UCSD-AML1 (cell line): ENCODE measurements at regions not wholly inside any gene's neighbourhood (a gene's known extent, or its start where the extent isn't known, plus 50 kb on each side); places are given as distances from the start of the nearest gene placed in this dataset.
"Not testable (repeated sequence)": the region's sequence is repeated elsewhere in the genome, so short reads cannot be mapped to it uniquely, and the experiment has no call there.

Experiments
- DNase-seq: peaks from one replicate; lab custom pipeline; 2025; ENCODE audit not compliant: unreplicated experiment; lab: John Stamatoyannopoulos, UW

DNA sequence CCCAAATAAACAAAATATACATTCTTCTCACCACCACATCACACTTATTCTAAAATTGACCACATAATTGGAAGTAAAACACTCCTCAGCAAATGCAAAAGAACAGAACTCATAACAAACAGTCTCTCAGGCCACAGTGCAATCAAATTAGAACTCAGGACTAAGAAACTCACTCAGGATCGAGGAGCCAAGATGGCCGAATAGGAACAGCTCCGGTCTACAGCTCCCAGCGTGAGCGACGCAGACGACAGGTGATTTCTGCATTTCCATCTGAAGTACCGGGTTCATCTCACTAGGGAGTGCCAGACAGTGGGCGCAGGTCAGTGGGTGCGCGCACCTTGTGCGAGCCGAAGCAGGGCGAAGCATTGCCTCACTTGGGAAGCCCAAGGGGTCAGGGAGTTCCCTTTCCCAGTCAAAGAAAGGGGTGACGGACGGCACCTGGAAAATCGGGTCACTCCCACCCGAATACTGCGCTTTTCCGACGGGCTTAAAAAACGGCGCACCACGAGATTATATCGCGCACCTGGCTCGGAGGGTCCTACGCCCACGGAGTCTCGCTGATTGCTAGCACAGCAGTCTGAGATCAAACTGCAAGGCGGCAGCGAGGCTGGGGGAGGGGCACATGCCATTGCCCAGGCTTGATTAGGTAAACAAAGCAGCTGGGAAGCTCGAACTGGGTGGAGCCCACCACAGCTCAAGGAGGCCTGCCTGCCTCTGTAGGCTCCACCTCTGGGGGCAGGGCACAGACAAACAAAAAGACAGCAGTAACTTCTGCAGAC is 183.2 kb downstream of the ETV1 start:
- DNase-seq, result not testable (repeated sequence)

DNA sequence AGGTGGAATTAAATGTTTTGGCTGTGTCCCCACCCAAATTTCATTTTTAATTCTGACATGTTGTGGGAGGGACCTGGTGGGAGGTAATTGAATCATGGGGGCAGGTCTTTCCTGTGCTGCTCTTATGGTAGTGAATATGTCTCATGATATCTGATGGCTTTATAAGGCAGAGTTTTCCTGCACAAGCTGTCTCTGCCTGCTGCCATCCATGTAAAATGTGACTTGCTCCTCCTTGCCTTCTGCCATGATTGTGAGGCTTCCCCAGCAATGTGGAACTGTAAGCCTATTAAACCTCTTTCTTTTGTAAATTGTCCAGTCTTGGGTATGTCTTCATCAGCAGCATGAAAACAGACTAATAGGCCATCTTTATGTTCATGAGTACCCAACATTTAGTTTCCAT is 172.2 kb downstream of the ETV1 start:
- DNase-seq, result not testable (repeated sequence)

DNA sequence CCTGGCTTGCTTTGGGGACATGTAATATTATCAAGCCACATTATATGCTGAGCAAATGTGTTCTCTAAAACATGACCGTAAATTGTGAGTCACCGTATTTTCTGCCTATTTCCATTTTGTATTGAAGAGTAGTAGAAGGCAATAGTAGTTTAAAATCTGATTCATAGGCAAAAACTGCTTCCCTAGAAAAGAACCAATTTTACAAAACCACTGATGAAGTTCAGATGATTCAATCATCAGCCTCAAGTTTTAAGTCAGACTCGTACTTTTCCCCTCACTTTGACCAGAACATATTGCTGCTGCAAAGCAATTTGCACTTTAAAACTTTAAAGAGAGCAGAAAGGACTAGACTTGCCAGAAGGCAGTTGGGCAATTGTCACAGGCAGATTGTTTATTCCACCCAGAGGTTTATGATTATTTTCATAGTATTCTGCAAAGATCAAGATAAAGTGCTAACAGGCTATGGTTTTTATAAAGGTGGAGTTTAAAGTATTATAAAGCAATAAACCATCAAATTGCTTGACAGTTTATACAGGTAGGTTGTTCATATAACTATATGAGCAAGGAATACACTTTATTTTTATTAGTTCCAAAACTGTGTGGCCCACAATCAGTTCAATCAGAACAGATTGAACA is 168.2 kb downstream of the ETV1 start:
- no peak for DNase-seq

DNA sequence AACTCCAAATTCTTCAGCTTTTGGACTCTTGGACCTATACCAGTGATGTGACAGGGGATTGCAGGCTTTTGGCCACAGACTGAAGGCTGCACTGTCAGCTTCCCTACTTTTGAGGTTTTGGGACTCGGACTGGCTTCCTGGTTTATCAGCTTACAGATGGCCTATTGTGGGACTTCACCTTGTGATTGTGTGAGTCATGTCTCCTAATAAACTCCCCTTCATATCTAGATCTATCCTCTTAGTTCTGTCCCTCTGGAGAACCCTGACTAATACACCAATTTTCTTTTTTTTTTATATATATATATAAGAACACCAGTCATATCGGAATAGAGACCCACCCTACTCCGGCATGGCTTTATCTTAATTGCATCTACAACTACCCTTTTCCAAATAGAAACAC is 166.8 kb downstream of the ETV1 start:
- no peak for DNase-seq

DNA sequence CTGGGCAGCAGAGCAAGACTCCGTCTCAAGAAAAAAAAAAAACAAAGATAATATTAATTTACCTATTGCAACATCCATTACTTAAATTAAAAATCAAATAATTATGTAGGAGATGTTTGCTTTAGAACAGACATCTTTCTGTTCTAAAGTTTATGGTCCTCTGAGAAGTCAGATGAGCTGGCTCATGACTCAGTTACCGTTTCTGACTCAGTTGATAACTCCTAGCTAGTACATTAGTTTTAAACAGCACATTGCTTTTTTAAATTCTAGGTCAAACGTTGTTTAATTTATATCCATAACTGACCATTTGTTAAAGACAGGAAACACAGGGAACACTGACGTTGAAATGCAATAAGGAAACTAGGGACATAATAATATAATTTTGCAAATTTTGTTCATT is 162.7 kb downstream of the ETV1 start:
- no peak for DNase-seq

DNA sequence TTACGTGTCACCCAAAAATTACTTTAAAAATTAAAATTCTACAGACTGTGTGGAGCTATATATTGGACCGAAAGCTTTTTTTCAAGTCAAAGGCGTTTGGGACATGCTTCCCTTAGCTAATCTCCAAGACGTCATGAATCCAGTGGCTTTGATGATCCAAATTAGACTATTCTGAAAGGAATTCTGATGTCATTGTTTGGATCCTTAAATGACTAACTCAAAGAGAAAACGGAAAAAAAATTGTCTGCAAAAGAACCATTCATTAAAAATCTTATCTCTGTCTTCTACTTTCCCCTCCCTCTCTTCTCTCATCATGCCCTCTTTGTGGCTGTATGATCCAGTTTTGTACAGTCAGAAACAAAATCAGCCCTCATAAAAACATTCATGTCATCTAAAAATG is 161.8 kb downstream of the ETV1 start:
- DNase-seq, result no peak

DNA sequence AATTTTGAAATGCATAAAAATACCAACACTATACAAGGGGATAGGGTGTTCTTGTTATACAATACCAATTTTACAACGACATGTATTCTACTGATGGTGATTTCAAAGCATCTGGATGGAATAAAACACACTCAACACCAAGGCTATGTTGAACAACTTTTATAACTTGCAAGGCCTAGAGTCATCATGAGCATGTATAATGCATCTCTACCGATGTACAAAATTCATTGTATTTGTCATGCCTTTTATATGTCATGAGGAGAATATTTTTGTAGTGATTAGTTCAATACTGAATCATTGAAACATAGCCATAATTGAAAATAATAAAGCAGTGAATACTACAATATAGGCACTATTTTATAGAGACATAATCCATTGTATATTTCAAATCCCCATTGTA is 160.2 kb downstream of the ETV1 start:
- no peak for DNase-seq

DNA sequence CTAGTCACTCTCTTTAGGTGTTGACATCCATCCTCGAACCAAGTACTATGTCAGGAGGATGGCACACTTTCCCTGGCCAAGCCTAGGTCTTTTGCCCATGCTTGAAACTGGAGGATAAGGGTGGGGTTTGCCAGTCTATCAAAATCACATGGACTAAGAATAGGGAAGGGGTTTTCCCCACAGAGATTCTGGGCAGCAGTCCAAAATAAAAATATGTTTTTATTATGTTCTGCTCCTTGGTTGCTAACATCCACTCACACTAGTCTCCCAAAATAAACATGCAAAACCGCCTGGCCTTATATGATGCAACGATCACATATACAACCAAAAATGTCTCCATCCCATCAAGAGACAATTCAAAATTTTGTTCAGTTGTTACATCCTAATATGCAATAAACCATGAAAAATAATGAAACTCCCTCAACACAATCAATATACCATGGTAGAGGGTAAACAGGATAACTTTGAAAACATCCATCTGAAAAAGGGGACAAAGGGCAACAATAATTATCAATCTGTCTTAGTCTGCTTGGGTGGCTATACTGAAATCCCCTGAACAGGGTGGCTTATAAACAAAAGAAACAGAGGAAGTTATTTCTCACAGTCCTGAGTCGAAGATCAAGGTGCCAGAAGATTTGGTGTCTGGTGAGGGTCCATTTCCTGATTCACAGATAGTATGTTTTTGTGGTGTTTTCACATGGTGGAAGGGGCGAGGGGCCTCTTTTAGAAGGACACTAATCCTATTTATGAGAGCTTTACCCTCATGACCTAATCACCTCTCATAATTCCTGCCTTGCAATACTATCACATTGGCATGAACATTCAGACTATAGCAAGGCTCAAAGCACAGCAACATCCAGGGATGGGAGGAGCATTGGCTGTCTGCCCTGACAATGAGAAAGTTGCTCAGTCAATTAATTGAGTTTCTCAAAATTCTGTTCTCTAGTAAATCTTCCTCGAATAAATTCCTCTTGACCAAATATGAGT is 159.3 kb downstream of the ETV1 start:
- no peak for DNase-seq

DNA sequence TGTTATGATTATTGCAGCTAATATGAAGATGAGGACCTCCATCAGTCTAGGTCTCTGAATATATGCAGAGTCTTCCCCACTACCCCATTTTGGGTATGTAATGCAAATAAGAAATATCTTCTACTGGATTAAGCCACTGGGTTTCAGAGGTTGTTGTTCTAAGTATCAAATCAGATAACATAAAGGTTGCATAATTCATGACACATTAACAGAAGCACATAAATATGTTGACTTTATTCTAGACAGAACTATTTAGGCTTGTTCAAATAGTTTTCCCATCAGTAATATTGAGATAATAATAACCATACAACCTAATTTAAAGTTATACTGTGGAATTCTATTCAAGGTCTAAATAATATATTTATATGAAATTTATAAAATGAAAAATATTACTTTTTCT is 157.1 kb downstream of the ETV1 start:
- no peak for DNase-seq

DNA sequence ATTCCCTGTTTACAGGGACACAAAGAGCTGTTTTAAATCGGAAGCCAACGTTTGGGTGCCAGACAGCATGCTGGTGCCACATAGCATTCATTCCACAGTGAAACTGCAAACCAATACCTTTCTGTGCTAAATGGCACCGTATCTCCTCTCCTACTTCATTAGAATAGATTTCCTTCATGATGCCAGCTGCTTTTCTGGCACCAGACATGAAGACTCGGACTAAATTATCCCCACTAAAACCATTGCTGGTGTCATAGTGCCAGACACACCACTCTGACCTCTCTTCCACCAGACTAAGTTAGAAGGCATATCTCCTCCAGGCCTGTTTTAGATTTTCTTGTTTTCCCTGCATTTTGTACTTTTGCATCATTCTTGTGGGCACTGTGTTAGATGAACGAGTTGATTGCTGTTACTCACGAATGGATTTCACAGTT is 155.1 kb downstream of the ETV1 start:
- DNase-seq, result no peak

DNA sequence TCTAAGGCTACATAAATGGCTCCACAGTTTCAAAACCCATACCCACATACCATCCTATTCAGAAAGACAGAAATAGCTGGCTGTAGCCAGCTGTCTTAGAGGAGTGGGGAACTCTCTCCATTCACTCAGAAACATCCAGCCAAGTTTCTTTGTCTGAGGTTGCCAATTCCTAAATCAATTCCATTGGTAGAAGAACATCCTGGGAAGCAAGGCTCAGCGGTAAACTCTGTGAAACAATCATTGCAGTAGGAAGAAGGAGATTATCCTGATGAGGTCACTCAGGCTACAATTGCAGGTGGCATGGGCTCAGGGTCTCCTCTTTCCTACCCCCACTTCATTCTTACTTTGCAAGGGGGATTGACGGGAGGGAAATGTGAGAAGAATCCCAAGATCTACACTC is 154.0 kb downstream of the ETV1 start:
- no peak for DNase-seq

DNA sequence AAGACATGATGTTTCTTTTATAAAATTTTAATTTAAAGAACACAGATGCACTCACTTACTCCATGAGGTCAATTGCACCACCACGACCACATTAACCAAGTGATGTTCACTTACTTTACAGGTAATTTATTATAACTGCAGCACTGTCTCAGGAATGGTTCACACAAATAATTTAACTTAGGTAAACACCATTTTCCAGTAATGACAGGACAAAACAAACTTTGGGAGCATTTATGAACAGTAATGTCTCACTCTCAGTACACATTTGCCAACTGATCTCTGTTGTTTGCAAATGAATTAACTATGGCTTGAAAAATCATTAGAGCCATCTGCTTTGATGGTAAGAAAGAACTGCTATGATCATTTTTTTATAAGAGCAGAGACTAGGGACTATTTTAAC is 150.4 kb downstream of the ETV1 start:
- no peak for DNase-seq
